K562 (cell line): ENCODE measurements at regions not wholly inside any gene's neighbourhood (a gene's known extent, or its start where the extent isn't known, plus 50 kb on each side); places are given as distances from the start of the nearest gene placed in this dataset.

Experiments used
- FOXA3 ChIP-seq, 2 experiments: fragments of 450-650 bp in 1 of 2; sonication (generic) in 1 of 2; formaldehyde crosslinking; IDR thresholded peaks in 1 of 2; conservative IDR thresholded peaks in 1 of 2; 2 replicates each; pipeline versions ENCODE4 v1.4.0 to v1.8.0; 2020 to 2022; ENCODE audit warnings: mild to moderate bottlenecking in 2 of 2, missing genetic modification reagents in 1 of 2
- FOXJ2 ChIP-seq: fragments of 200-800 bp; sonication (Bioruptor generic); IDR thresholded peaks from 2 replicates; pipeline ENCODE4 v1.6.1; 2016; ENCODE audit warnings: missing genetic modification characterization, missing compliant biosample characterization
- NBN ChIP-seq: fragments of 450-650 bp; IDR thresholded peaks from 2 replicates; pipeline ENCODE4 v1.6.1; 2016; ENCODE audit warnings: low read depth, mild to moderate bottlenecking
- PBX2 ChIP-seq, 2 experiments: IDR thresholded peaks in 1 of 2; conservative IDR thresholded peaks in 1 of 2; 2 replicates each; pipeline ENCODE4 v1.6.1; 2016; ENCODE audit warnings: low read depth in 2 of 2, mild to moderate bottlenecking in 1 of 2, missing compliant biosample characterization in 1 of 2, missing genetic modification characterization in 1 of 2, moderate library complexity in 1 of 2
- REST ChIP-seq, 2 experiments: fragments of 450-650 bp; formaldehyde crosslinking in 1 of 2; IDR thresholded peaks; 2 replicates each; pipeline versions ENCODE4 v1.4.0 to v1.6.1; 2014 to 2020; ENCODE audit warnings: mild to moderate bottlenecking in 2 of 2, borderline replicate concordance in 1 of 2, low read depth in 1 of 2
- RFX1 ChIP-seq: fragments of 450-650 bp; IDR thresholded peaks from 2 replicates; pipeline ENCODE4 v1.6.1; 2016; ENCODE audit warnings: mild to moderate bottlenecking, moderate library complexity
- ZNF354B ChIP-seq: fragments of 250-450 bp; sonication (Bioruptor Pico); IDR thresholded peaks from 2 replicates; pipeline ENCODE4 v1.4.0; 2020
- ZNF740 ChIP-seq, 3 experiments: fragments of 200-800 bp in 1 of 3; sonication (Bioruptor generic) in 1 of 3; sonication (generic) in 1 of 3; formaldehyde crosslinking in 1 of 3; IDR thresholded peaks; 2 replicates each; pipeline versions ENCODE4 v1.6.1 to v1.8.0; 2016 to 2022; ENCODE audit warnings: mild to moderate bottlenecking in 2 of 3, missing compliant biosample characterization in 2 of 3, missing genetic modification characterization in 2 of 3, missing genetic modification reagents in 1 of 3
- TF ChIP-seq, protein P1 (sequence below): fragments of 450-650 bp; IDR thresholded peaks from 2 replicates; pipeline ENCODE4 v1.6.1; 2017; ENCODE audit warnings: antibody characterized with exemption
- TF ChIP-seq, protein P2 (sequence below): fragments of 200-800 bp; sonication (Bioruptor generic); IDR thresholded peaks from 2 replicates; pipeline ENCODE4 v1.6.1; 2017; ENCODE audit warnings: missing genetic modification characterization, missing compliant biosample characterization

GRCh38 chr5:136736021-136736420 is 370.7 kb upstream of the TRPC7 start (continued):
- TF ChIP-seq REST (IDR thresholded peaks at IDR 0.05; ENCODE audit: borderline replicate concordance) (no peak), REST (CRISPR knock-in tag; IDR thresholded peaks at IDR 0.05; ENCODE audit: low read depth) (no peak), FOXA3 (CRISPR knock-in tag; conservative IDR thresholded peaks at IDR 0.05 in 1 of 2, IDR thresholded peaks at IDR 0.05 in 1 of 2) (no peak), RFX1 (no peak), NBN (no peak), ZNF740 (CRISPR knock-in tag; IDR thresholded peaks at IDR 0.05) (no peak), ZNF740 (tag; IDR thresholded peaks at IDR 0.05) (no peak), ZNF354B (CRISPR knock-in tag) (no peak), PBX2 (CRISPR knock-in tag; IDR thresholded peaks at IDR 0.05; ENCODE audit: low read depth) (no peak), PBX2 (tag; conservative IDR thresholded peaks at IDR 0.05; ENCODE audit: low read depth) (no peak), FOXJ2 (no peak)
- TF ChIP-seq, protein P1, sequence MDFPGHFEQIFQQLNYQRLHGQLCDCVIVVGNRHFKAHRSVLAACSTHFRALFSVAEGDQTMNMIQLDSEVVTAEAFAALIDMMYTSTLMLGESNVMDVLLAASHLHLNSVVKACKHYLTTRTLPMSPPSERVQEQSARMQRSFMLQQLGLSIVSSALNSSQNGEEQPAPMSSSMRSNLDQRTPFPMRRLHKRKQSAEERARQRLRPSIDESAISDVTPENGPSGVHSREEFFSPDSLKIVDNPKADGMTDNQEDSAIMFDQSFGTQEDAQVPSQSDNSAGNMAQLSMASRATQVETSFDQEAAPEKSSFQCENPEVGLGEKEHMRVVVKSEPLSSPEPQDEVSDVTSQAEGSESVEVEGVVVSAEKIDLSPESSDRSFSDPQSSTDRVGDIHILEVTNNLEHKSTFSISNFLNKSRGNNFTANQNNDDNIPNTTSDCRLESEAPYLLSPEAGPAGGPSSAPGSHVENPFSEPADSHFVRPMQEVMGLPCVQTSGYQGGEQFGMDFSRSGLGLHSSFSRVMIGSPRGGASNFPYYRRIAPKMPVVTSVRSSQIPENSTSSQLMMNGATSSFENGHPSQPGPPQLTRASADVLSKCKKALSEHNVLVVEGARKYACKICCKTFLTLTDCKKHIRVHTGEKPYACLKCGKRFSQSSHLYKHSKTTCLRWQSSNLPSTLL = no peak
- TF ChIP-seq, protein P2, sequence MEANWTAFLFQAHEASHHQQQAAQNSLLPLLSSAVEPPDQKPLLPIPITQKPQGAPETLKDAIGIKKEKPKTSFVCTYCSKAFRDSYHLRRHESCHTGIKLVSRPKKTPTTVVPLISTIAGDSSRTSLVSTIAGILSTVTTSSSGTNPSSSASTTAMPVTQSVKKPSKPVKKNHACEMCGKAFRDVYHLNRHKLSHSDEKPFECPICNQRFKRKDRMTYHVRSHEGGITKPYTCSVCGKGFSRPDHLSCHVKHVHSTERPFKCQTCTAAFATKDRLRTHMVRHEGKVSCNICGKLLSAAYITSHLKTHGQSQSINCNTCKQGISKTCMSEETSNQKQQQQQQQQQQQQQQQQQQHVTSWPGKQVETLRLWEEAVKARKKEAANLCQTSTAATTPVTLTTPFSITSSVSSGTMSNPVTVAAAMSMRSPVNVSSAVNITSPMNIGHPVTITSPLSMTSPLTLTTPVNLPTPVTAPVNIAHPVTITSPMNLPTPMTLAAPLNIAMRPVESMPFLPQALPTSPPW = no peak
